ENCODE measurements at regions not wholly inside any gene's neighbourhood (a gene's known extent, or its start where the extent isn't known, plus 50 kb on each side); places are given as distances from the start of the nearest gene placed in this dataset.

DNA sequence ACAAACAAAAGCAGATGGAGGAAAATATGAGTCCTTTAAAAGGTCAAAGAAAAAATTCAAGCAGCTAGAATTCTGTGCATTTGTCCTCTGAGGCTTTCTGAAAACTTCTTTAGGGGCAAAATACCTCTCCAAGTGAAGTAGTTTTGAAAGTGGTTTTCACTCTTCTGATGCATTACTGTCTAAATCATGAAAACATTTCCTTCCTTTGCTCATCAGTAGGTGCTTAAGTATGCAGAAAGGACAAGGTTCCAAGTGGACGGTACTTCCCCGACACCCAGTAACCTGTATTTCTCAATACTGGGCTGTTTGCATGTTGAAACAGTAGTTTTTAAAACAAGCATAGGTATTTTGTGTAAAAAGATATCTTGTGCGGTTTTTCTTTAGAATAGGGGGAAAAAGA lies 189.1 kb upstream of the ERBB4 start:
- TF ChIP-seq, protein P1, sequence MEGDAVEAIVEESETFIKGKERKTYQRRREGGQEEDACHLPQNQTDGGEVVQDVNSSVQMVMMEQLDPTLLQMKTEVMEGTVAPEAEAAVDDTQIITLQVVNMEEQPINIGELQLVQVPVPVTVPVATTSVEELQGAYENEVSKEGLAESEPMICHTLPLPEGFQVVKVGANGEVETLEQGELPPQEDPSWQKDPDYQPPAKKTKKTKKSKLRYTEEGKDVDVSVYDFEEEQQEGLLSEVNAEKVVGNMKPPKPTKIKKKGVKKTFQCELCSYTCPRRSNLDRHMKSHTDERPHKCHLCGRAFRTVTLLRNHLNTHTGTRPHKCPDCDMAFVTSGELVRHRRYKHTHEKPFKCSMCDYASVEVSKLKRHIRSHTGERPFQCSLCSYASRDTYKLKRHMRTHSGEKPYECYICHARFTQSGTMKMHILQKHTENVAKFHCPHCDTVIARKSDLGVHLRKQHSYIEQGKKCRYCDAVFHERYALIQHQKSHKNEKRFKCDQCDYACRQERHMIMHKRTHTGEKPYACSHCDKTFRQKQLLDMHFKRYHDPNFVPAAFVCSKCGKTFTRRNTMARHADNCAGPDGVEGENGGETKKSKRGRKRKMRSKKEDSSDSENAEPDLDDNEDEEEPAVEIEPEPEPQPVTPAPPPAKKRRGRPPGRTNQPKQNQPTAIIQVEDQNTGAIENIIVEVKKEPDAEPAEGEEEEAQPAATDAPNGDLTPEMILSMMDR (IDR thresholded peaks at IDR 0.05; ENCODE audit: poor library complexity), result no peak
- no peak for TF ChIP-seq EZH2 (IDR thresholded peaks at IDR 0.05; ENCODE audit: borderline replicate concordance)
